ENCODE measurements at regions not wholly inside any gene's neighbourhood (a gene's known extent, or its start where the extent isn't known, plus 50 kb on each side); places are given as distances from the start of the nearest gene placed in this dataset.
"Not testable (repeated sequence)": the region's sequence is repeated elsewhere in the genome, so short reads cannot be mapped to it uniquely, and the experiment has no call there.

DNA sequence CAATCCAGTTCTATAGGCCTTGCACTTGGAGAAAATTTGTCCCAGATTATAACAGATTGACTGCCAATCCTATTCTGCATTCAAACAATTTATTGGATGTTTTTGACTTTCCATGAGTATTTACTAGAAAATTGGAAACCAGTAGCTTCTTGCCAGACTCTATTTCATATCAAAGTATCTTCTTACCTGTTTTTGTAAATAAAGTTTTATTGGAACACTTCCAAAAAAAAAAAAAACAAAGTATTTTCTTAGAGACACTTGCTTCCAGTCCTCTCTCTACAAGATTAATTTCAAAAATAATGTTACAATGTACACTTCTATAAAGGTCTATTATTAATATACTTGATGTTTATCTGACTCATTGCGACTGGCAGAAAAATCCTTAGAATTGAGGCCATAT is 209.2 kb upstream of the PCDH9 start:
- no peak for DNase-seq (ENCODE audit: low read depth)

DNA sequence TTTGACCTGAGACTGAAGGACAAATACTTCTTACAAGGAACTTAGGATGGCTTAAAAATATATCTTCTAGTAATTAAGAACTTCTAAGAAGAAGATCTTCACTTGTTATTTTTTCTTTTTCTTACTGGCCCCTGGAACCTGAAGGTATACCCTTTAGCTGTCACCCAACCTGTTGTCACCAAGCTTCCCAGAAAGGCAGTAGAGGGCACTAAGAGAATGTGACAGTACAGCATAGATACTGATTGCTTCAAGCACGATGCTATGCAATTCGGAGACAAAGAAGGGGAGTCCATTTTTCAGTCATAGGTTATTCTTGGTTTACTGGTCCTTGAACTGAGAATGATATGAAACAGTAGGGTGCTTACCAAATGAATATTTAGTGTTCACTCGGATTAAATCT is 208.3 kb upstream of the PCDH9 start:
- no peak for DNase-seq (ENCODE audit: low read depth)

DNA sequence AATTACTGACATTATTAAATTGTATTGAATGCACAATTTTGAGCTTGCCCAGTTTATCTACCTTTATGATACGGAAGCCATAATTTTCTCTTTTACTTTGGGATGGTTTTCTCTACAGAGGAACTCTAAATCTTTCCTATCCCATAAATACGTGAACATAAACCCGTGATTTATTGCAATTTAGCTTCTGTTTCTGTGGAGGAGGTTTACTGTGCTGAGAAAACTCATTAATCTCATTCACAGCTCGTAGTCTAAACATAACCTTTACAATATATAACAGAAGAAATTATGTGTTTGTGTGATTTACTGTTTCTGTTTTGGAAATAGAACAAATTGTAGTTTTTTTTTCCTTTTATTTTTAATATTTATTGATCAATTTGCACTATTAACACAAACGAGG is 207.1 kb upstream of the PCDH9 start:
- no peak for DNase-seq (ENCODE audit: low read depth)

DNA sequence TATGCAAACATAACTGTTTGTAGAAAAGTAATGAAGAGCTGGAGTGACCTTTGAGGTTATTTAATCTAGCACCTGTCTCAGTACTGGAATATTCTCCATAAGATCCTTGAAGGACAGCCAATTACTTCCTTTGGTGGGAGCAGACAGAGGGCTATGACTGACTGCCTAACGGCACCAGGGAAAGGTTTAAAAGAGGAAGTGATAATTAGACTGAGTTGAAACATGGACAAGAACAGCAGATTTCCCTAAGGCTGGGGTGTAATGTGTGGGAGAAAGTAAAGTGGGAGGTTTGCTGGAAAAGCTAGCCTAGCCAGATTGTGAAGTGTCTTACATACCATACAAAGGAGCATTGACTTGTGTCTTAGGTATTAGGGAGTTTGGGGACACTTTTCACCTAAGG is 191.3 kb upstream of the PCDH9 start:
- DNase-seq (ENCODE audit: low read depth), result no peak

DNA sequence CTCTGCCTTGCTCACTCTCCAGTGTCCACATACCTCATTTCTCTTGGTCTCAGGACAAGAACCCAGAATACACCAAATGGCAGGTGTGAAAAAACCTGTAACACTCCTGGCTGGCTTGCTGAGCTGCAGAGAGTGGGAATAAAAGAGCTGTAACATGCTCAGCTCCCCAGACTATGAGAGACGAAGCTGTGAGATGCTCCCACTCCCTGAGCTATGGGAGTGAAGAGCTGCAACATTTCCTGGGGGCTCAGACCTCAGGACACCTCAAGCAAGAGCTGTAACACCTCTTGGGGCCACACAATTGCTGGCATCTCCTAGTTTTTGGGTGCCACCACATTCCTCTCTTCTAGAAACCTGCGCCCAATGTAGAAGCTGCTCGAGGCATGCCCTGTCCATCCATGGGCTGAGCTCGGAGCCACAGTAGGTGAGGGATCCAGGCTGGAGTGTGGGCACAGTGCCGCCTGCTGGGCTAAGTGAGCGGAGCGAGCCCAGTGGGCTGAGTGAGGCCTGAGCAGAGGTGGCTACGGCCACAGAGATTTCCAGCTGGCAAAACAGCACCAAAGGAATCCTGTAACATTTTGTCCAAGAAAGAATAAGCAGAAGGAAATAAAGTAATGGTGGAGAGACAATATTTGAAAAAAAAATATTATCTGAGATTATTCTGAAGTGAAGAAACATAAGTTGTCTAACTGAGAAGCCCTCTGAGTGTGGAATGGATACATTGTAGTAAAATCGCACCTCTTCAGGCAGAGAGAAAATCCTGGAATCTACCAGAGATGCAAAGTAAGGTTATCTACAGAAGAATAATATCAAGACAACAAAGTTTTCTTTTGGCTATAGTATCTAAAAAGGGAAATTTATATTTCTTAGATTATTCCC is 186.2 kb upstream of the PCDH9 start:
- DNase-seq (ENCODE audit: low read depth), result no peak

DNA sequence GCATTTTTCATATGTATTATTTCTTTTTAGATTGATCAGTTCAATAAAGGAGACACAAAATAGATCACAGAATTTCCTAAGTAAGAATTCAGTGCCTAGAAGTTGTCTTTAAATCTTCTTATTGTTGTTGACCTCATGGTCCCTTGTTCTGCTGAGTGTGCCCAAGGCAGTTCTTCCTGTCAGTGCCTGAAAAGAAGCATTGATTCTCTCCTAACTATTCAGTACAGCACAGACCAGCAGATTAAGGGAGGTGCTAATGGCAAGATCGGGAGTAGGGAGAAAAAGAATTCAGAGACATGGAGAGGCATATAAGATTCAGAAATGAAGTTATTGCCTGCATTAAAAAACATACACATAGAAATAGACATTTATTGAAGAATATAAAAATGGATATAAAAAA is 180.5 kb upstream of the PCDH9 start:
- no peak for DNase-seq (ENCODE audit: low read depth)

DNA sequence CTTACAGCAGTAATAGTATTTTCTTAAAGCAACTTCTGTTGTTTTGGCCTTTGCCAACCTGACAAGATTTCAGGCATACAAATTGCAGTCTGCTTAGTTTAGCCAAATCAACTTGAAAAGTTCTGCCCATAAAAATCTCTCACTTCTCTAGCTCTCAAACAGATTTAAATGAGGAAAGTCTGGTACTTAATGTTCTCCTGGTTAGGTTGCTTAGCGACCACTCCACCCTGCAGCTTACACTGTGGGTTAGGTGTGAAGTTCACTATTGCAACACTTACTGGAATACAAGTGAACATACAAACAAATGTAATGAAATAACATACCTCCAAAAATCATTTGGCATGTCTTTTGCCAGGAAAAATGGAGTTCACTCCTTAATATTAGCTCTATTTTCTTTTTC is 178.7 kb upstream of the PCDH9 start:
- no peak for DNase-seq (ENCODE audit: low read depth)

DNA sequence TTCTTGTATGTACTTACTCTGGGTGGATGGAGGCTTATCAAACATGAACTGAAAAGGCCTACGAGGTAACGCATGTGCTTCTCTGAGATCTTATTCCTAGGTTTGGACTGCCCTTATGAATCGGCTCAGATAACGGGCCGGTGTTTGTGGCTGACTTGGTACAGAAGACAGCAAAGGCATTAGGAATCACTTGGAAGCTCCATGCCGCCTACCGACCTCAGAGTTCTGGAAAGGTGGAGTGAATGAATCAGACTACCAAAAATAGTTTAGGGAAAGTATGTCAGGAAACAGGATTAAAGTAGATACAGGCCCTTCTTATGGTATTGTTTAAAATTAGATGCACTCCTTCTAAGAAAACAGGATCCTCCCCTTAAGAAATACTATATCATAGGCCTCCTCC is 172.4 kb upstream of the PCDH9 start:
- DNase-seq (ENCODE audit: low read depth), result no peak

DNA sequence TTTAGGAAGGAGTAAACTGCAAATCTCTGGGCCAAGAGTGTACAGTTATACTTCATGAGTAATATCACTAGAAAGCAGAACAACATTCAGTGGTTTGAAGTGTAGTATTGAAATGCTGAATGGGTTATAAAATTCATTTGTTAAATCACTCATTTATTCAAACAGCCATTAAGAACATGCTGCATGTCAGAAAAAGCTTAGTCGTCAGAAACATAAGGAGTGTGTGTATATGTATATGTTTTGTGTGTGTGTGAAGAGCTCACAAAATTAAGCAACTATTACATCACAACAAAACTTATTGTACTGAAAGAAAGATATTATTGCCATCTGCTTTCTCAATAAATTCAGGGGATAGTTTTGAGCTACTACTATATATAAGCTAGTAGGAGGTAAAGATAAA is 165.4 kb upstream of the PCDH9 start:
- DNase-seq (ENCODE audit: low read depth), result no peak

DNA sequence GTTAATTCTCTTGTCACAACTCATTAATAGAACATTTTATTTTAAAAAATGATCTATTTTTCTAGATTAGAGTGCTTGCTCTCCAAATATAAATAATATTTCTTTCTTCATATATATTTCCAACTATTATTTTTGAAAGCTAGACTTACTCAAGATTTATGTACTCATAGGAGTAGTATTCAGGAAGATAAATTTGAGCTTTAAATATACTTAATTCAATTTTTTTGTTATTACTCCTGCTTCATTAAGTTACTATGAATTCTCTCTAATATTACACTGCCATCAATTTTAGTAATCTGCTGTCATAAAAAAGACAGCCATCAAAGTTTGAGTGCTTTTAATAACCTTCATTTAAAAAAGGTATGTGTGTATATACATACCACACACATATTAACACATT is 161.9 kb upstream of the PCDH9 start:
- DNase-seq (ENCODE audit: low read depth), result no peak

DNA sequence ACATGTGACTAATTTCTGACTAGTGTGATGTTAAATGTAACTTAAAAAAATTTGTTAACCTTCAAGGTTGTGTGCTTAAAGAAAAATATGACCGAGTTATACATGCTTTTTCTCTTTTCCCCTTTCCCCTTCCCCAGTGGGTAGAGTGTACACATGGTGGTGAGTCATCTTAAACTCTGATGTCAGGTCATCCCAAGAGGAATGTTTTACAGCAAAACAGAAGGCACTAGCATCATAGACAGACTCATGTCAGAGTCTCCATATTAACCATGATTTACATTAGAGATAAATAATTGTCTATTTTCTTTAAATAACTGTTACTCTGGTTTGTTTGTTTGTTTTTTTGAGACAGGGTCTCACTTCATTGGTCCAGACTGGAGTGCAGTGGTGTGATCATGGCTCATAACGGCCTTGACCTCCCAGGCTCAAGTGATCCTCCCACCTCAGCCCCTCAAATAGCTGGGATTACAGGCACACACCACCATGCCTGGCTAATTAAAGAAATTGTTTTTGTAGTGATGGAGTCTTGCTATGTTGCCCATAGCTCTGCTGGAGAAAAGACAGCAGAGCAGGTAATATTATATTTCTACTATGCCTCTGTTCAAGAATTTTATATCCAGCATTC is 160.4 kb upstream of the PCDH9 start:
- no peak for DNase-seq (ENCODE audit: low read depth)

DNA sequence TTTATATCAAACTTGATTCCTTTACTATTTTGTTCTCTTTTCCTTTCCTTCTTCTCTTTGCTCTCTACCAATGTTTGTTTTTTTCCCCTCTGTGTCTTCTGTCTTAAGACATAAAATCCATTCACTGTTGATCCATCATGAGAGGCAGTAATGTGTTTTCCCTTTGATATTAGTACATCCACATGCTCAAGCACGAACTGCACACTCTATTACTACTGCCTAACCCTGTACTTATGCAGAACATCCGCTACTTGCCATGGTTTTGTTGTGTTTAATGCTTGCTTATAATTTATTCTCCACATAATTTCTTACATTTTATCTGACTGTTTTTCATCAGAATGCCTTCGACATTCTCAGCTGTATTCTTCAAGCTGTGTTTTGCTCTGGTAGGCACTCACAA is 159.0 kb upstream of the PCDH9 start:
- no peak for DNase-seq (ENCODE audit: low read depth)

DNA sequence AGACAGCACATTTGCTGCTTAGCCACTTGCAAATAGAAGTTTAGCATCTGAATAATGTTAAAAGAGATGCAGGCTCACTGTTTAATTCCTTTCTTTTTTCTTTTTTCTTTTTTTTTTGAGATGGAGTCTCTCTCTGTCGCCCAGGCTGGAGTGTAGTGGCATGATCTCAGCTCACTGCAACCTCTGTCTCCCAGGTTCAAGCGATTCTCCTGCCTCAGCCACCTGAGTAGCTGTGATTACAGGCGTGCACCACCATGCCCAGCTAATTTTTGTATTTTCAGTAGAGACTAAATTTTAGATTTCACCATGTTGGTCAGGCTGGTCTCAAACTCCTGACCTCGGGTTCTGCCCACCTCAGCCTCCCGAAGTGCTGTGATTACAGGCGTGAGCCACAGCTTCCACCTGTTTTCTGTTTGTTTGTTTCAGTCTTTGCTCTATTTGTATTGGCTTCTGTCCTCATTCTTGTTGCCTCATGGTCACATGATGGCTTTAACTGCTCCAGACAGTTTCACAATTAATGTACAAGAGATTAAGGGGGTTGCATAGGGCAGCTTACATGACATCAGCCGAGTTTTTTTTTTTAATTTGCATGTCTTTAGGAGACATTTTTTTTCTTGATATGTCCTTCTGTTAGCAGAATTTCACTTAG is 153.1 kb upstream of the PCDH9 start:
- not testable (repeated sequence) for DNase-seq (ENCODE audit: low read depth)

DNA sequence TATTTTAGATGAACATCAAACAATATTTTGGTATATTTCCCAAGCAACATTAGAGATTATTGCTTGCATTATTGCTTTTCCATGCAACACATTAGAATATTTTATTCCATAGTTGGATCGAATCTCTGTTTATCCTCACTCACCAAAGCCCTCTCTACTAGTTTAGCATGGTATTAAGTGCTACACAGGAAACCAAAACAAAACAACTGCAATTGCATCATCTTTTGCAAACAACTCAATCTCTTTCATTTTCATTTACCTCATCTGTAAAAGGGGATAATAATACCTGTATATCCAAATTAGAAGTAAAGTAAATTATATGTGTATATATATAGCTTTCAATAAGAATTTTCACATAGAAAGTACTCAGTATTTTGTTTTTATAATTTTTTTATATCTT is 147.8 kb upstream of the PCDH9 start:
- no peak for DNase-seq (ENCODE audit: low read depth)

DNA sequence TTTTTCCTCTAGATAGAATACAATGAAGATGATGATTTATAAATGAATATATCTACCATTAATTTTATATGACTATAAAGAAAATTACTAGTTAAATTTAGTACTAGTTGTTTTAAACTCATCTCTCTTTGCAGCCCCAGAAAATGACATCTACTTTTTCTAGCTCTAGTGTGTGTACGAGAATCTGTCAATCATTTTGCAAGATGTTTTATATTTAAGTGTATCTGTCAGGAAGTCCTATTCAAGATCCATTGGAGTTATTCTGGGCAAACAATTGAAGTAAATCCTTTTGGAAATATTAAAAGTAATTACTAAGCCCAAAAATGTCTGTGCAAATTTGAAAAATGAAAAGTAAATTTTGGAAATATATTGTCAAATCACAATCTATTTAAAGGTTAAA is 144.3 kb upstream of the PCDH9 start:
- DNase-seq (ENCODE audit: low read depth), result no peak

DNA sequence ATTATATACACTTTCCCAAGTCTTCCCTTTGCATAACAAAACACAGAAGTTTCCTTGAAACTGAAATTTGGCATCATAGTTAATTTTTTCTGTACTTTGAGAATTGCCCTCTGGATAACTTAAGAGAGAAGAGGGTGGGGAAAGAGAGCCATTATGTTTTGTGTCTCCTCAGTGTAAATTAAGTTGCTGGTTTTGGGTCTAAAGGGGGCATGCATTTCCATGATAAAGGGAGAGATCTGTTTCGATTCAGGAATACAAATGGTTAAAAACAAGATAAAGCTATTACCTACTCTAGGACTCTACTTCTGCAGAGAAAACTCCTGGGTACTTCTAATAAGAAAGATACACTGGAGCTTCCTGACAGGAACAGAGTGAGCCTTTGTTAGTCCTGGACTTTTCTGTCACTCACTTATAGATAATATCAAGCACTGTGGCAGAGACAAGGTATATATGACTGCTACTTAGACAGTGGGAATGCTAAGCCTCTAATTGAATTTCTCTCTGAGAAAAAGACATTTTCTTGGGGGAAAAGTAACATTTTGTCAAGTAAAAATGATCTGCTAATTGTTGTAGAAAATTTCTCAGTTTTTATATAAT is 142.8 kb upstream of the PCDH9 start:
- DNase-seq (ENCODE audit: low read depth), result no peak

DNA sequence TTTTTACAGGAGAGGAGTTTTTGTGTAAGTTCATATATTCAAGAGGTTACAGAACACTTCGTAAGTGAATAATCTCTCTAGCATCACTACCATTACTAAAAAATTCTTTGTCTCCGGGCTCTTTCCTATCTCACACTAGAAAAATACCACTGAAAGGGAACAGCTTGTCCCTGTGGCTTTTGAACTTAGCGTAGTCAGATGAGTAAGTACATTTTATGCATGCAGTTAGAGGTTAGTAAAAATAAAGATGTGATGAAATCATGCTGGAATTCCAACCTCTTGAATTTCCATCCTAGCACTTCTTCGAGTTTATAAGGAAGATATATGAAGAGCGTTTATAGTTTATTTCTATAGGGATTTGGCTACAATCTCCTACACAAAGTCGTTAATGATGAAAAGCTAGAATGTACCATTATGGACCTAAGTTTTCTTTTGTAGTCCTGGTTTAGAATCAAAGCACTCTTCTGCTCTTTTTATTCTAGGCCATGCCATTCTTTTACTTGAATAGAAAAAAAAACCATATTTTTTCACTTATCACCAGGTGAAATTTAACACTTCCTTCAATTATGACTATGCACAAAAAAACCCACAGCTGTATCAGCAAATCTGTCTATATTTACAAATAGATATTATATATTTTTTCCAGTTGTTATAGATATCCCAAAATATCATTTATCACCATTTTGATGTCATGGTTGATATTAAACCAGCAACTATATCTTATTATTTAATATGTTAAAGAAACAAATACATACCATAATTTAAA is 139.9 kb upstream of the PCDH9 start:
- DNase-seq (ENCODE audit: low read depth), result no peak

DNA sequence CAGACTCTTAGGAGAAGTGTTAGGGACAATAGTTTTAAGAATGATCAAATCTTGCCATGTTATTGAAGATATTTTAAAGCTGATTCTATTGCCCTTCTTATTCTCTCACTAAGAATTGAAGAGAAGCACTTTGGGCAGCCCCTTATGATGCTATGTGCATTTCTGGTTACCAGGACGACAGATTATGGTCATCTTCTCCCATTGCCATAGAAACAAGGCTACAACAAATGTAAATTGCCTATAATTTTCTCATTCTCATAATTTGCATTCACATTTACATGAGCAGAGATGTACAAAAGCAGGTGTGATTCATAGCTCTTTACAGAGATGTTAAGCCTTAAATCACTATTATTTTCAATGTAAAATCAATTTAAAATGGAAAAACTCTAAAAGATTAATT is 137.3 kb upstream of the PCDH9 start:
- DNase-seq (ENCODE audit: low read depth), result no peak

DNA sequence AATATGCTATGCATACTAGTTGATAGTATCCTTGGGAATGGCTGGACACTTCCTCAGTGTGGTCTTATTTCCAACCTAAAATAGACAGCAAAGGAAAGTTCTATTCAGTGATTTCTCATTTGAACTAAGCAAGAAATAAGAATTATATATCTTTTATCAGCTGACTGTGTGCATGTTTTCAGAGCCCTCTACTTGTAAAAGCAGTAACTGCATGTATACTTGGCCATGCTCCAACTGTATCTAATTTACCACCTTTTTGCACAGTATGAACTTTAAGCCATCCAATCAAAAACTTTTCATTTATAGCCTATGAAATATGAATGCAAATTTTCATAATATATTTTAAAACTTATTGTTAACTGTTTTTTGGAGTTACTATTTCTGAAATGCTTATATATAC is 136.4 kb upstream of the PCDH9 start:
- no peak for DNase-seq (ENCODE audit: low read depth)

DNA sequence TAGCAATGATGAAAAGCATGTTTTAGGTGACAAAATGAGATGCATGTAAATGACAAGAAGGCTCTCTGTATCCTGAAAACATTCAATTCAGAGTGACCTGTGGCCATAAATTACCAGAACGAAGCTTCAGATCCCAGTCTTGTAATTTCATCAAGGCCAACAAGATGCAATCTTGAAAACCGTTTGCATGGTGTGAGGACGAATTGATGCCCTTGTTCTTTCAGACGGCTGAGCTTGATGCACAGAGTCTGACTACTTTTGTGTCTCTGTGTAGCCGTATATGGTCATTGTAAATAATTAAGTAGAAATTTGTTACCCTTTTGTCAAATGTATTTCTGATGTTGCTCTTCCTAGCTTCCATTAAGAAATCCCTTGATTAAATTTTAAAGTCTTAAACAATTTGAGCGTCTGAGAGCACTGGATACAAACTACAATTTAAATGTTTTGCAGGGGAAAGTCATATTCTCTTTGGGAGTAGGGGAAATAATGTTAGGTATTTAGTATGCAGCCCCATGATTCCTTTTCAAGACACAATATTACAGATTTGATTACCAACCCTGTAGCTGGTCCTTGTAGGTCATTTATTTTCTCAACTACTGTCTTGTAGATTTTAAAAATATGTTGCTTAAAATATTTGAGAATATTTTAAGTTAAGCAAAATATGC is 125.8 kb upstream of the PCDH9 start:
- DNase-seq (ENCODE audit: low read depth), result no peak

DNA sequence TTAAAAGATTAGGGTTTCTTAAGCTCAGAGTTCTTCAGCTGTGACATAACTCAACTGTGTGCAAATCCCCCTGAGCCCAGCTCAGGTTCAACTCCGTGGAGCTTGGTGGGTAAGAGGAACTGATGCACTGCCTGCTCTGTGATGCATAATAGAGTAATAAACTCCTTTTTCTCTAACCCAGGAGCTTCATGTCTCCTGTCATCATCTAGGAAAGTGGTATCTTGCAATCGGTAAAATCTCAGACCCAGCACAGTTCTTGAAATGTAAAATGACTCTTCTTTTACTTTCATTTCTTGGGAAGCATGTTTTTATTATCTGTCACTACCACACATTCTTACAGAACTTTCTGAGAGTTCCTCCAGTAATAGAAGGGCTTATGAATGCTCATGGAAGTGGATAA is 123.8 kb upstream of the PCDH9 start:
- no peak for DNase-seq (ENCODE audit: low read depth)

DNA sequence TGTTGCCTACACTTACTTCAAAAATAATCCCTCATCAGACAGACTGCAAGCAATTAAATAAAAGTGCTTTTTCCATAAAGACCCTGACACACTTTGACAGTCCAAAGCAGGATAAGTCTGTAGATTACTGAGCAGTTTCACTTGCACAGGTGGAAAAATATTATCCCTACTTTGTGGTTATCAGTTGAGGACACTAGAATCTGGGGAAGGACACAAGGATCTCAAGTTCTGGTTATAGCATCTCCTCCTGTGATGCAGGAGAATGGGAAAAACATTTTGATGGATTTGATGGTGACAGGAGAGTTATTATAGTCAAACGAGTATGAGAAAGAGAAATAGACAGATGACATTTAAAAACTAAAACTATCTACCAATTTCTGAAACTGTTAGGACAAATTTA is 122.9 kb upstream of the PCDH9 start:
- no peak for DNase-seq (ENCODE audit: low read depth)

Measured in HS-5 (cell line).